ENCODE measurements at regions not wholly inside any gene's neighbourhood (a gene's known extent, or its start where the extent isn't known, plus 50 kb on each side); places are given as distances from the start of the nearest gene placed in this dataset.
"Not testable (repeated sequence)": the region's sequence is repeated elsewhere in the genome, so short reads cannot be mapped to it uniquely, and the experiment has no call there.

GRCh38 chr11:71093783-71094182 lies 158.6 kb downstream of the SHANK2 start:
- Histone ChIP-seq H3K4me1 (no peaks in the 10 kb centered on the region), H3K4me3 (no peak overlapping the region), H3K9me3 (no peaks in the 10 kb centered on the region), H3K4me2 (no peak overlapping the region), H3K27ac (no peak overlapping the region)
- POLR2A ChIA-PET, result no interaction called here
- TF ChIP-seq SREBF2 (IDR thresholded peaks at IDR 0.05), result no peak
- no peak for TF ChIP-seq BHLHE40 (IDR thresholded peaks at IDR 0.05; ENCODE audit: low read depth, low read length)
- TF ChIP-seq EHF (CRISPR knock-in tag; IDR thresholded peaks at IDR 0.05), result no peak
- no peak for TF ChIP-seq SMC3 (IDR thresholded peaks at IDR 0.05)
- TF ChIP-seq ZNF302 (CRISPR knock-in tag; IDR thresholded peaks at IDR 0.05), result no peak
- TF ChIP-seq NPAS2 (CRISPR knock-in tag; IDR thresholded peaks at IDR 0.05; ENCODE audit: borderline replicate concordance), result no peak
- TF ChIP-seq HEYL (CRISPR knock-in tag; IDR thresholded peaks at IDR 0.05), result no peak
- TF ChIP-seq CBX8 (IDR thresholded peaks at IDR 0.05), result no peak
- TF ChIP-seq CEBPB (IDR thresholded peaks at IDR 0.05), result no peak
- TF ChIP-seq MAZ (IDR thresholded peaks at IDR 0.05; ENCODE audit: borderline replicate concordance, low read depth, low read length), result no peak
- no peak for TF ChIP-seq CHD4 (IDR thresholded peaks at IDR 0.05; ENCODE audit: borderline replicate concordance)
- WGBS (ENCODE audit: missing lambda C conversion rate), result 87% methylated on average over 6 of the region's 14 CpGs
- FAIRE-seq (no peak), DNase-seq (ENCODE audit: low read depth in 1 of 2, low spot score in 1 of 2) (no peak), ATAC-seq (no peak)
- CTCF ChIA-PET, result no interaction called here

- DNase-seq (ENCODE audit: low read depth in 1 of 2, low spot score in 1 of 2) (no peak), FAIRE-seq (no peak), ATAC-seq (no peak)
- no peak overlapping the region for H3K4me3 ChIP-seq
- no peak overlapping the region for H3K27ac ChIP-seq
- POLR2A ChIA-PET, result no interaction called here
- no peaks in the 10 kb centered on the region for H3K4me1 ChIP-seq
- CTCF ChIA-PET, result no interaction called here
- 90% methylated on average over 8 of the region's 11 CpGs for WGBS (ENCODE audit: missing lambda C conversion rate)
- TF ChIP-seq CBX8 (IDR thresholded peaks at IDR 0.05) (no peak), ELK1 (IDR thresholded peaks at IDR 0.05; ENCODE audit: low read depth, low read length) (no peak), NR3C1 (IDR thresholded peaks at IDR 0.05) (no peak), TFCP2L1 (CRISPR knock-in tag; IDR thresholded peaks at IDR 0.05) (no peak), KDM1A (IDR thresholded peaks at IDR 0.05; ENCODE audit: low read depth) (no peak), CEBPB (IDR thresholded peaks at IDR 0.05) (no peak), CBX2 (IDR thresholded peaks at IDR 0.05; ENCODE audit: borderline replicate concordance, low read depth) (no peak), MAX (IDR thresholded peaks at IDR 0.05) (no peak), CTCF (IDR thresholded peaks at IDR 0.05) (no peak)
- H3K9me3 ChIP-seq, result no peaks in the 10 kb centered on the region
- H3K4me2 ChIP-seq, result no peak overlapping the region
Measured at GRCh38 chr11:71091506-71092265, 160.7 kb downstream of the SHANK2 start.

GRCh38 chr11:71089571-71089970 lies 162.8 kb downstream of the SHANK2 start:
- no peak for DNase-seq (ENCODE audit: low read depth in 1 of 2, low spot score in 1 of 2)
- CTCF ChIA-PET, result interaction anchor here (1.1 kb wide), 1 partner anchor 10 kb away, joined by 3 read pairs; no protein-coding TSS in a partner anchor
- WGBS (ENCODE audit: missing lambda C conversion rate), result 90% methylated on average over 11 of the region's 11 CpGs
- Histone ChIP-seq H3K9me3 (no peaks in the 10 kb centered on the region), H3K4me3 (no peak overlapping the region), H3K27ac (no peak overlapping the region), H3K4me1 (no peaks in the 10 kb centered on the region), H3K4me2 (no peak overlapping the region)
- no peak for FAIRE-seq
- POLR2A ChIA-PET, result no interaction called here
- TF ChIP-seq CEBPB (IDR thresholded peaks at IDR 0.05), result no peak
- no peak for TF ChIP-seq FOSL2 (IDR thresholded peaks at IDR 0.05)
- no peak for TF ChIP-seq FOSL2 (CRISPR knock-in tag; IDR thresholded peaks at IDR 0.05)
- no peak for TF ChIP-seq RNF2 (IDR thresholded peaks at IDR 0.05; ENCODE audit: borderline replicate concordance, low read depth)
- no peak for TF ChIP-seq SREBF2 (IDR thresholded peaks at IDR 0.05)
- no peak for TF ChIP-seq RFX5 (IDR thresholded peaks at IDR 0.05)
- no peak for TF ChIP-seq KDM5A (IDR thresholded peaks at IDR 0.05)
- TF ChIP-seq JUN (IDR thresholded peaks at IDR 0.05), result no peak
- no peak for TF ChIP-seq HDAC2 (IDR thresholded peaks at IDR 0.05)
- ATAC-seq, result no peak

GRCh38 chr11:71088314-71089215 lies 163.8 kb downstream of the SHANK2 start:
- POLR2A ChIA-PET; H3K4me3 ChIP-seq; FAIRE-seq; ATAC-seq; H3K27ac ChIP-seq; H3K4me2 ChIP-seq; H3K9me3 ChIP-seq; DNase-seq (ENCODE audit: low read depth in 1 of 2, low spot score in 1 of 2); H3K4me1 ChIP-seq: not testable (repeated sequence)
- CTCF ChIA-PET, result interaction anchor here (0.6 to 1.5 kb wide), 5 partner anchors 9 to 1595 kb away, joined by 3 to 6 read pairs (median 3); no protein-coding TSS in a partner anchor
- WGBS (ENCODE audit: missing lambda C conversion rate), result 88% methylated on average over 16 of the region's 20 CpGs

Data from A549 (cell line).